ENCODE measurements at regions not wholly inside any gene's neighbourhood (a gene's known extent, or its start where the extent isn't known, plus 50 kb on each side); places are given as distances from the start of the nearest gene placed in this dataset.

GRCh38 chr5:88142636-88142885 is 126.1 kb downstream of the TMEM161B start:
- CTCF ChIA-PET (ENCODE audit: low intra/inter-chr PET ratio): interaction anchor here (0.6 kb wide), 1 partner anchor 167 kb away, joined by 3 read pairs; no protein-coding TSS in a partner anchor

More at GRCh38 chr5:88142636-88142885, 126.1 kb downstream of the TMEM161B start:
- Histone ChIP-seq H3K4me2 (ENCODE audit: insufficient read depth, low read length) (peak overlapping the region; percentile 74), H3K9me3 (replicated peaks; ENCODE audit: control insufficient read depth, insufficient read depth, low read depth, low read length) (no peaks in the 10 kb centered on the region), H3K4me1 (replicated peaks in 1 of 2; ENCODE audit: control insufficient read depth in 2 of 2, insufficient read depth in 2 of 2, low read length in 2 of 2) (peaks cover 3 to 7% of the 10 kb centered on the region in 2 experiments; a peak in 4 of 5 replicates), H3K27me3 (ENCODE audit: control insufficient read depth in 2 of 2, insufficient read depth in 2 of 2, low read length in 2 of 2) (peaks cover 23 to 30% of the 10 kb centered on the region in 2 experiments; a peak in 4 of 5 replicates), H3K9me1 (ENCODE audit: control insufficient read depth, insufficient read depth, low read length) (no peaks in the 10 kb centered on the region), H3K4me3 (no peak overlapping the region), H4K20me1 (replicated peaks; ENCODE audit: control insufficient read depth, insufficient read depth, low read length) (no peaks in the 10 kb centered on the region), H3K9ac (ENCODE audit: insufficient read depth in 1 of 2, low read depth in 2 of 2, low read length in 2 of 2) (no peak overlapping the region), H3K36me3 (ENCODE audit: control insufficient read depth, insufficient read depth, low read length) (no peaks in the 10 kb centered on the region), H3K27ac (ENCODE audit: extremely low read depth, low read depth, low read length) (no peak overlapping the region), H3K79me2 (ENCODE audit: control insufficient read depth, insufficient read depth, low read length) (no peaks in the 10 kb centered on the region), H2AFZ (ENCODE audit: low read depth, low read length) (no peak overlapping the region)
- WGBS (ENCODE audit: insufficient coverage, low coverage, missing lambda C conversion rate): 18% methylated on average over 2 of the region's 2 CpGs
- intact Hi-C loops (cut with micrococcal nuclease) (loop anchor here (5.0 to 10.0 kb wide), 5 partner anchors 125 to 540 kb away; partner anchors contain the start of gene TMEM161B), in situ Hi-C loops (cut with MboI) (loop anchor here (10.0 kb wide), 1 partner anchor 532 kb away; no protein-coding TSS in a partner anchor)
- BruUV-seq (replicated peaks): no TSS peak
- ATAC-seq: no peak
- TF ChIP-seq ZNF263 (CRISPR knock-in tag; IDR thresholded peaks at IDR 0.05; ENCODE audit: borderline replicate concordance) (no peak), MED1 (CRISPR knock-in tag; IDR thresholded peaks at IDR 0.05; ENCODE audit: borderline replicate concordance) (no peak), TCFL5 (CRISPR knock-in tag; conservative IDR thresholded peaks at IDR 0.05) (no peak), ZNF274 (IDR thresholded peaks at IDR 0.05; ENCODE audit: borderline replicate concordance, low read depth, low read length) (no peak), TAF1 (IDR thresholded peaks at IDR 0.05; ENCODE audit: control insufficient read depth, extremely low read depth, insufficient read depth, low read length, severe bottlenecking) (no peak), HMG20B (CRISPR knock-in tag; IDR thresholded peaks at IDR 0.05) (no peak), MNT (conservative IDR thresholded peaks at IDR 0.05) (no peak), SMAD4 (CRISPR knock-in tag; conservative IDR thresholded peaks at IDR 0.05) (no peak), POLR2G (IDR thresholded peaks at IDR 0.05; ENCODE audit: low read depth, low read length) (no peak), PHF21A (IDR thresholded peaks at IDR 0.05; ENCODE audit: borderline replicate concordance, low read depth) (no peak), CREM (IDR thresholded peaks at IDR 0.05; ENCODE audit: low read depth) (no peak), CAMTA2 (CRISPR knock-in tag; conservative IDR thresholded peaks at IDR 0.05) (no peak), SRSF9 (IDR thresholded peaks at IDR 0.05; ENCODE audit: borderline replicate concordance, low read depth, low read length) (no peak), YBX1 (IDR thresholded peaks at IDR 0.05) (no peak), NFIC (IDR thresholded peaks at IDR 0.05) (no peak), SRSF7 (optimal IDR thresholded peaks at IDR 0.05; ENCODE audit: low read depth, low read length) (no peak), PBX2 (CRISPR knock-in tag; IDR thresholded peaks at IDR 0.05; ENCODE audit: low read depth) (no peak), PBX2 (tag; conservative IDR thresholded peaks at IDR 0.05; ENCODE audit: low read depth) (no peak), ILF3 (IDR thresholded peaks at IDR 0.05; ENCODE audit: borderline replicate concordance) (no peak), HMG20A (CRISPR knock-in tag; conservative IDR thresholded peaks at IDR 0.05) (no peak)
- POLR2A ChIA-PET: no interaction called here
- no peak for DNase-seq (ENCODE audit: extremely low read depth in 1 of 4, low spot score in 3 of 4)
- FAIRE-seq: no peak

Measured in K562 (cell line).